H9 (cell line): ENCODE measurements at regions not wholly inside any gene's neighbourhood (a gene's known extent, or its start where the extent isn't known, plus 50 kb on each side); places are given as distances from the start of the nearest gene placed in this dataset.
A peak's percentile ranks its signal among the peaks of the same experiment; 100 is the strongest.

Source experiments
- DNase-seq: peaks from one replicate; pipeline ENCODE4 v3.0.0-alpha.2; 2017
- H2AFZ ChIP-seq: one replicate; pipeline ENCODE4 v1.6.1; 2013; ENCODE audit warnings: mild to moderate bottlenecking, low read length, control low read depth, moderate library complexity
- H2AK5ac ChIP-seq: 2 replicates; pipeline ENCODE4 v1.6.1; 2013; ENCODE audit warnings: low read length, control low read depth, mixed read lengths; ENCODE audit not compliant: insufficient read length
- H2BK120ac ChIP-seq: one replicate; pipeline ENCODE4 v1.6.1; 2013; ENCODE audit warnings: low read depth, mild to moderate bottlenecking, low read length, control low read depth, inconsistent platforms; ENCODE audit not compliant: poor library complexity, severe bottlenecking
- H2BK12ac ChIP-seq: 2 replicates; pipeline ENCODE4 v1.6.1; 2013; ENCODE audit warnings: low read length, control low read depth, mixed read lengths, low read depth; ENCODE audit not compliant: insufficient read length
- H2BK15ac ChIP-seq: 2 replicates; pipeline ENCODE4 v1.6.1; 2013; ENCODE audit warnings: low read depth, low read length, control low read depth
- H2BK20ac ChIP-seq: one replicate; pipeline ENCODE4 v1.6.1; 2013; ENCODE audit warnings: low read depth, mild to moderate bottlenecking, low read length, control low read depth, inconsistent platforms; ENCODE audit not compliant: poor library complexity, severe bottlenecking
- H2BK5ac ChIP-seq: 2 replicates; pipeline ENCODE4 v1.6.1; 2013; ENCODE audit warnings: low read length, control low read depth, mixed read lengths; ENCODE audit not compliant: insufficient read length
- H3K14ac ChIP-seq: 2 replicates; pipeline ENCODE4 v1.6.1; 2013; ENCODE audit warnings: low read length, control low read depth; ENCODE audit not compliant: insufficient read depth
- H3K18ac ChIP-seq: 2 replicates; pipeline ENCODE4 v1.6.1; 2013; ENCODE audit warnings: low read depth, mild to moderate bottlenecking, mixed read lengths, low read length, control low read depth; ENCODE audit not compliant: insufficient read length
- H3K23ac ChIP-seq: 2 replicates; pipeline ENCODE4 v1.6.1; 2013; ENCODE audit warnings: low read length, control low read depth, mixed read lengths, low read depth; ENCODE audit not compliant: insufficient read length
- H3K23me2 ChIP-seq: 2 replicates; pipeline ENCODE4 v1.6.1; 2013; ENCODE audit warnings: low read depth, mild to moderate bottlenecking, mixed read lengths, low read length, control low read depth; ENCODE audit not compliant: insufficient read length, poor library complexity, severe bottlenecking
- H3K27ac ChIP-seq: 2 replicates; pipeline ENCODE4 v1.5.1; 2013; ENCODE audit warnings: low read length, control low read depth, mixed read lengths, low read depth; ENCODE audit not compliant: insufficient read length
- H3K27me3 ChIP-seq: 2 replicates; pipeline ENCODE4 v1.6.1; 2013; ENCODE audit warnings: low read length, control low read depth, inconsistent platforms; ENCODE audit not compliant: insufficient read depth
- H3K4ac ChIP-seq: 2 replicates; pipeline ENCODE4 v1.6.1; 2013; ENCODE audit warnings: low read depth, mild to moderate bottlenecking, control low read depth, inconsistent platforms, low read length, moderate library complexity
- H3K4me1 ChIP-seq: 2 replicates; pipeline ENCODE4 v1.6.1; 2013; ENCODE audit warnings: low read length, control low read depth, inconsistent platforms; ENCODE audit not compliant: insufficient read depth
- H3K4me2 ChIP-seq: 2 replicates; pipeline ENCODE4 v1.6.1; 2013; ENCODE audit warnings: low read length, control low read depth, mixed read lengths; ENCODE audit not compliant: insufficient read length, insufficient read depth
- H3K56ac ChIP-seq: 2 replicates; pipeline ENCODE4 v1.6.1; 2013; ENCODE audit warnings: low read depth, mild to moderate bottlenecking, mixed read lengths, low read length, control low read depth; ENCODE audit not compliant: insufficient read length
- H3K79me1 ChIP-seq: 2 replicates; pipeline ENCODE4 v1.6.1; 2013; ENCODE audit warnings: low read depth, mild to moderate bottlenecking, moderate library complexity, low read length, control low read depth, inconsistent platforms; ENCODE audit not compliant: insufficient read depth, poor library complexity, severe bottlenecking
- H3K79me2 ChIP-seq: 2 replicates; pipeline ENCODE4 v1.6.1; 2013; ENCODE audit warnings: low read length, control low read depth, inconsistent platforms; ENCODE audit not compliant: insufficient read depth
- H3K9ac ChIP-seq: 2 replicates; pipeline ENCODE4 v1.6.1; 2013; ENCODE audit warnings: low read length, control low read depth, mixed read lengths; ENCODE audit not compliant: insufficient read length; ENCODE audit errors: extremely low read depth
- H3K9me3 ChIP-seq: one replicate; pipeline ENCODE4 v1.6.1; 2013; ENCODE audit warnings: low read depth, low read length, inconsistent platforms; ENCODE audit not compliant: control insufficient read depth
- H3T11ph ChIP-seq: one replicate; pipeline ENCODE4 v1.6.1; 2013; ENCODE audit warnings: mild to moderate bottlenecking, low read length, control low read depth, inconsistent platforms
- H4K20me1 ChIP-seq: one replicate; pipeline ENCODE4 v1.6.1; 2013; ENCODE audit not compliant: control insufficient read depth, insufficient read length, insufficient read depth
- H4K5ac ChIP-seq: 2 replicates; pipeline ENCODE4 v1.6.1; 2013; ENCODE audit warnings: low read depth, mild to moderate bottlenecking, mixed read lengths, low read length, control low read depth; ENCODE audit not compliant: insufficient read length
- H4K8ac ChIP-seq: replicated peaks from 2 replicates; pipeline ENCODE4 v1.6.1; 2013; ENCODE audit warnings: low read length, control low read depth, mixed read lengths, low read depth; ENCODE audit not compliant: insufficient read length
- H4K91ac ChIP-seq: 2 replicates; pipeline ENCODE4 v1.6.1; 2013; ENCODE audit warnings: low read depth, mild to moderate bottlenecking, moderate library complexity, mixed read lengths, low read length, control low read depth; ENCODE audit not compliant: insufficient read length
- H3K27ac Mint-ChIP-seq, 3 experiments: 2 replicates in 2 of 3; 3 replicates in 1 of 3; pipeline ENCODE4 v1.8.0; 2020 to 2021; ENCODE audit warnings: mixed read lengths in 3 of 3, mild to moderate bottlenecking in 1 of 3, moderate library complexity in 1 of 3
- H3K27me3 Mint-ChIP-seq: 2 replicates; pipeline ENCODE4 v1.8.0; 2021; ENCODE audit warnings: low read depth, mild to moderate bottlenecking, moderate library complexity, mixed read lengths
- H3K36me3 Mint-ChIP-seq, 3 experiments: 2 replicates in 2 of 3; 3 replicates in 1 of 3; pipeline ENCODE4 v1.8.0; 2020 to 2021; ENCODE audit warnings: low read depth in 3 of 3, mixed read lengths in 3 of 3; ENCODE audit not compliant: insufficient read depth in 1 of 3
- H3K4me1 Mint-ChIP-seq, 2 experiments: 2 replicates each; pipeline ENCODE4 v1.8.0; 2020; ENCODE audit warnings: mixed read lengths in 2 of 2
- H3K4me3 Mint-ChIP-seq, 2 experiments: 2 replicates in 1 of 2; 3 replicates in 1 of 2; pipeline ENCODE4 v1.8.0; 2020 to 2021; ENCODE audit warnings: mild to moderate bottlenecking in 2 of 2, mixed read lengths in 2 of 2, moderate library complexity in 1 of 2
- H3K9me3 Mint-ChIP-seq, 2 experiments: 2 replicates in 1 of 2; 3 replicates in 1 of 2; pipeline ENCODE4 v1.8.0; 2020; ENCODE audit warnings: mild to moderate bottlenecking in 2 of 2, mixed read lengths in 2 of 2, moderate library complexity in 1 of 2
- WGBS: extraction: QIAGEN DNeasy Blood & Tissue Kit; methylation state at CpG from one replicate; pipeline ENCODE4 v1.1.7; 2013; ENCODE audit warnings: missing lambda C conversion rate, low lambda C conversion rate, mixed read lengths; ENCODE audit not compliant: insufficient read length; ENCODE audit errors: extremely low coverage; 5-methylcytosine and 5-hydroxymethylcytosine counted together
- TF ChIP-seq, protein P1 (sequence below): fragments of 200-600 bp; sonication (generic); conservative IDR thresholded peaks from 3 replicates; pipeline ENCODE4 v1.8.0; 2021; ENCODE audit warnings: antibody characterized with exemption, mild to moderate bottlenecking

DNA sequence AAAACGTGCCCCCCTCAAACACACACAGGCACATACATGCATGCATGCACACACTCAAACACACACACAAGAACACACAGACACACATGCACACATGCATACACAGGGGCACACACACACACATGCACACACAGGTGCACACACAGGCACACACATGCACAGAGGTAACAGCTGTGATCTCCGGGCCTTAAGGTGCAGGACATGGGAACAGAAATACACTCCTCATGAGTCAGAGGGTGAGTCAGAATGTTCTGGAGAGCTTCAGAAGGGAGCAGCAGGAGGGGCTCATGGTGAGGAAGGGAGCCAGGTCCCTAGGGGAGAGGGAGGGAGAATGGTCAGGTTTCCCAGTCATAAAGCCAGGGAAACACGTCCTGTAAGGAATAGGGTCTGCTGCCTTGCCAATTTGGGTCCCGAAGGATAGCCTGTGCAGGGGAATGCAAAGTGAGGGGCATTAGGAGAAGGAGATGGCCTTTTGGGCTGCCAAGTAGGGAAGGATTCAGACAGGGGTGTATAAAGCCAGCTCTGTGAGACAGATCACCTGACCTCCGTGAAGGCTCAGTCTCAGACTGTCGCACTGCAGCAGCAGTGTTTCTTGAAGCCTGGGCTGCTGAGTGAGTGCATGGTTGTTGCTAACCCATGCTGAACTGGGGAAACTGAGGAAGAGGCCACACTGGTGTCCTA is 123.9 kb downstream of the MAFB start:
- Histone ChIP-seq H3T11ph (no peak overlapping the region), H3K23me2 (no peaks in the 10 kb centered on the region), H3K4ac (no peak overlapping the region), H2BK120ac (no peak overlapping the region), H3K14ac (no peak overlapping the region), H4K8ac (no peak overlapping the region), H4K91ac (no peak overlapping the region), H3K79me1 (no peaks in the 10 kb centered on the region), H3K56ac (no peak overlapping the region), H4K20me1 (no peaks in the 10 kb centered on the region), H3K9ac (no peak overlapping the region), H3K79me2 (no peaks in the 10 kb centered on the region), H2BK5ac (no peak overlapping the region), H3K4me1 (no peaks in the 10 kb centered on the region), H3K23ac (no peak overlapping the region), H3K27ac (no peak overlapping the region), H2AK5ac (no peak overlapping the region), H3K18ac (no peak overlapping the region), H2BK12ac (no peak overlapping the region), H3K4me2 (no peak overlapping the region), H3K9me3 (no peaks in the 10 kb centered on the region), H2AFZ (no peak overlapping the region), H2BK20ac (no peak overlapping the region), H2BK15ac (no peak overlapping the region), H4K5ac (no peak overlapping the region), H3K27me3 (no peaks in the 10 kb centered on the region)
- peaks cover 4 to 6% of the 10 kb centered on the region in 2 experiments; a peak in 2 of 4 replicates for H3K4me1 Mint-ChIP-seq
- TF ChIP-seq, protein P1, sequence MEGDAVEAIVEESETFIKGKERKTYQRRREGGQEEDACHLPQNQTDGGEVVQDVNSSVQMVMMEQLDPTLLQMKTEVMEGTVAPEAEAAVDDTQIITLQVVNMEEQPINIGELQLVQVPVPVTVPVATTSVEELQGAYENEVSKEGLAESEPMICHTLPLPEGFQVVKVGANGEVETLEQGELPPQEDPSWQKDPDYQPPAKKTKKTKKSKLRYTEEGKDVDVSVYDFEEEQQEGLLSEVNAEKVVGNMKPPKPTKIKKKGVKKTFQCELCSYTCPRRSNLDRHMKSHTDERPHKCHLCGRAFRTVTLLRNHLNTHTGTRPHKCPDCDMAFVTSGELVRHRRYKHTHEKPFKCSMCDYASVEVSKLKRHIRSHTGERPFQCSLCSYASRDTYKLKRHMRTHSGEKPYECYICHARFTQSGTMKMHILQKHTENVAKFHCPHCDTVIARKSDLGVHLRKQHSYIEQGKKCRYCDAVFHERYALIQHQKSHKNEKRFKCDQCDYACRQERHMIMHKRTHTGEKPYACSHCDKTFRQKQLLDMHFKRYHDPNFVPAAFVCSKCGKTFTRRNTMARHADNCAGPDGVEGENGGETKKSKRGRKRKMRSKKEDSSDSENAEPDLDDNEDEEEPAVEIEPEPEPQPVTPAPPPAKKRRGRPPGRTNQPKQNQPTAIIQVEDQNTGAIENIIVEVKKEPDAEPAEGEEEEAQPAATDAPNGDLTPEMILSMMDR, result no peak
- peak overlapping the region in 1 of 3 experiments; percentile 81; a peak in 1 of 7 replicates for H3K27ac Mint-ChIP-seq
- H3K36me3 Mint-ChIP-seq, result peaks cover 0 to 2% (median 0%) of the 10 kb centered on the region in 3 experiments; a peak in 1 of 7 replicates
- no peaks in the 10 kb centered on the region for H3K9me3 Mint-ChIP-seq
- no peak for DNase-seq
- H3K27me3 Mint-ChIP-seq, result peaks cover 4% of the 10 kb centered on the region
- no peak overlapping the region for H3K4me3 Mint-ChIP-seq
- no CpG with 5 or more reads among the region's 6 CpGs for WGBS
